B cell (primary cell): ENCODE measurements at regions not wholly inside any gene's neighbourhood (a gene's known extent, or its start where the extent isn't known, plus 50 kb on each side); places are given as distances from the start of the nearest gene placed in this dataset.

Source experiments
- ATAC-seq: fragments of 200-7000 bp; cut with Tn5 transposase; one replicate; pipeline ENCODE4 v1.10.0; 2021; ENCODE audit warnings: low read depth, mild to moderate bottlenecking, moderate number of reproducible peaks, moderate library complexity
- CTCF ChIA-PET: fragments of 350-600 bp; sonication (Branson Sonifier 250); formaldehyde crosslinking; loops from one replicate; lab custom pipeline; 2021; ENCODE audit warnings: antibody characterized with exemption, inconsistent platforms; lab: Charles Lee
- POLR2A ChIA-PET: fragments of 350-600 bp; sonication (Branson Sonifier 250); formaldehyde crosslinking; loops from one replicate; lab custom pipeline; 2021; ENCODE audit warnings: antibody characterized with exemption; lab: Charles Lee
- DNase-seq: peaks from one replicate; pipeline ENCODE4 v3.0.0; 2013
- H2AFZ ChIP-seq: 2 replicates; pipeline ENCODE4 v1.6.1; 2012; ENCODE audit warnings: mild to moderate bottlenecking, low read depth, low read length; ENCODE audit not compliant: insufficient read depth, poor library complexity, severe bottlenecking
- H3K27ac ChIP-seq, 2 donors: 1 replicate in 1 of 2; 2 replicates in 1 of 2; pipeline ENCODE4 v1.5.1; 2012 to 2013; ENCODE audit warnings: low read length in 2 of 2, mild to moderate bottlenecking in 2 of 2, moderate library complexity in 1 of 2
- H3K27me3 ChIP-seq, 4 experiments: fragments of 200-600 bp in 1 of 4; sonication (generic) in 1 of 4; replicated peaks in 1 of 4; 1 replicate in 2 of 4; 2 replicates in 2 of 4; pipeline versions ENCODE4 v1.6.1 to v1.7.0; 2013 to 2016; ENCODE audit warnings: low read length in 3 of 4, mild to moderate bottlenecking in 2 of 4, mixed read lengths in 1 of 4, moderate library complexity in 1 of 4; ENCODE audit not compliant: insufficient read depth in 4 of 4, control insufficient read depth in 3 of 4; ENCODE audit errors: control extremely low read depth in 1 of 4
- H3K36me3 ChIP-seq, 2 experiments: replicated peaks in 1 of 2; 1 replicate in 1 of 2; 2 replicates in 1 of 2; pipeline versions ENCODE4 v1.6.1 to v1.7.1; 2013; ENCODE audit warnings: low read length in 1 of 2; ENCODE audit not compliant: insufficient read depth in 2 of 2, control insufficient read depth in 1 of 2; ENCODE audit errors: control extremely low read depth in 1 of 2, extremely low read depth in 1 of 2
- H3K4me1 ChIP-seq, 2 donors: fragments of 200-600 bp in 1 of 2; sonication (generic) in 1 of 2; 1 replicate in 1 of 2; 2 replicates in 1 of 2; pipeline versions ENCODE4 v1.5.1 to v1.6.1; 2013 to 2017; ENCODE audit warnings: low read length in 2 of 2; ENCODE audit not compliant: control insufficient read depth in 2 of 2, insufficient read depth in 2 of 2
- H3K4me2 ChIP-seq: replicated peaks from 2 replicates; pipeline ENCODE3; 2012; ENCODE audit warnings: mild to moderate bottlenecking, low read depth, low read length; ENCODE audit not compliant: poor library complexity, severe bottlenecking
- H3K4me3 ChIP-seq, 5 experiments: fragments of 200-600 bp in 1 of 5; sonication (generic) in 1 of 5; 1 replicate in 3 of 5; 2 replicates in 2 of 5; pipeline versions ENCODE4 v1.5.1 to v1.7.0; 2011 to 2016; ENCODE audit warnings: low read length in 4 of 5, mild to moderate bottlenecking in 4 of 5, low read depth in 2 of 5, control low read depth in 1 of 5, moderate library complexity in 1 of 5; ENCODE audit not compliant: insufficient read depth in 1 of 5; ENCODE audit errors: control extremely low read depth in 1 of 5, extremely low read depth in 1 of 5
- H3K79me2 ChIP-seq: fragments of 200-600 bp; sonication (generic); one replicate; pipeline ENCODE4 v1.6.0; 2016; ENCODE audit warnings: low read length; ENCODE audit not compliant: control insufficient read depth, insufficient read depth
- H3K9ac ChIP-seq: fragments of 200-600 bp; sonication (generic); 2 replicates; pipeline ENCODE4 v1.6.1; 2017; ENCODE audit warnings: mild to moderate bottlenecking, low read length, moderate library complexity
- H3K9me3 ChIP-seq, 3 donors: one replicate each; pipeline versions ENCODE4 v1.6.1 to v1.7.1; 2013; ENCODE audit warnings: low read length in 2 of 3; ENCODE audit not compliant: control insufficient read depth in 2 of 3, insufficient read depth in 1 of 3; ENCODE audit errors: control extremely low read depth in 1 of 3
- H4K20me1 ChIP-seq: 2 replicates; pipeline ENCODE4 v1.6.0; 2012; ENCODE audit warnings: mild to moderate bottlenecking, low read length; ENCODE audit not compliant: insufficient read depth, control insufficient read depth, poor library complexity, severe bottlenecking
- H3K27ac Mint-ChIP-seq: one replicate; pipeline ENCODE4 v1.8.0; 2021; ENCODE audit warnings: mixed read lengths
- H3K27me3 Mint-ChIP-seq: one replicate; pipeline ENCODE4 v1.8.0; 2021; ENCODE audit warnings: mixed read lengths
- H3K4me1 Mint-ChIP-seq: one replicate; pipeline ENCODE4 v1.8.0; 2021; ENCODE audit warnings: mixed read lengths
- H3K4me3 Mint-ChIP-seq: one replicate; pipeline ENCODE4 v1.8.0; 2021; ENCODE audit warnings: mixed read lengths
- H3K9me3 Mint-ChIP-seq: one replicate; pipeline ENCODE4 v1.8.0; 2022; ENCODE audit warnings: mixed read lengths; ENCODE audit not compliant: insufficient read depth
- CTCF ChIP-seq: fragments of 200-600 bp; IDR thresholded peaks from one replicate; pipeline ENCODE4 v1.8.0; 2022; ENCODE audit warnings: antibody characterized with exemption, mild to moderate bottlenecking
- EZH2 ChIP-seq: IDR thresholded peaks from 2 replicates; pipeline ENCODE4 v1.6.1; 2012; ENCODE audit warnings: borderline replicate concordance, low read depth, mild to moderate bottlenecking, moderate library complexity, low read length; ENCODE audit not compliant: insufficient read depth, poor library complexity, severe bottlenecking
- WGBS: methylation state at CpG from one replicate; pipeline ENCODE4 v1.1.5; 2013; ENCODE audit warnings: missing lambda C conversion rate; ENCODE audit not compliant: insufficient coverage; 5-methylcytosine and 5-hydroxymethylcytosine counted together
- intact Hi-C: fragments of 100-400 bp; cut with micrococcal nuclease; formaldehyde crosslinking; loops from one replicate; pipeline ENCODE4 v1.10.0; 2022

GRCh38 chr3:181173227-181173626 is 183.7 kb upstream of the DNAJC19 start:
- Histone ChIP-seq H4K20me1 (no peaks in the 10 kb centered on the region), H3K27ac (no peak overlapping the region), H3K9me3 (no peaks in the 10 kb centered on the region), H3K9ac (no peak overlapping the region), H2AFZ (no peak overlapping the region), H3K27me3 (no peaks in the 10 kb centered on the region), H3K79me2 (no peaks in the 10 kb centered on the region), H3K4me3 (no peak overlapping the region), H3K4me2 (no peak overlapping the region), H3K36me3 (no peaks in the 10 kb centered on the region), H3K4me1 (no peaks in the 10 kb centered on the region)
- TF ChIP-seq EZH2 (no peak), CTCF (no peak)
- H3K27me3 Mint-ChIP-seq: peaks cover 3% of the 10 kb centered on the region
- H3K9me3 Mint-ChIP-seq: no peaks in the 10 kb centered on the region
- DNase-seq: no peak
- intact Hi-C loops: no loop called here
- WGBS: no CpG with 5 or more reads among the region's 5 CpGs
- CTCF ChIA-PET: no interaction called here
- no peak overlapping the region for H3K27ac Mint-ChIP-seq
- H3K4me1 Mint-ChIP-seq: no peaks in the 10 kb centered on the region
- no peak for ATAC-seq
- no peak overlapping the region for H3K4me3 Mint-ChIP-seq
- POLR2A ChIA-PET: no interaction called here

- no peak overlapping the region for H3K4me3 Mint-ChIP-seq
- DNase-seq: no peak
- H3K4me1 Mint-ChIP-seq: no peaks in the 10 kb centered on the region
- no peaks in the 10 kb centered on the region for H3K36me3 ChIP-seq
- H3K4me2 ChIP-seq: no peak overlapping the region
- intact Hi-C loops: no loop called here
- no peaks in the 10 kb centered on the region for H4K20me1 ChIP-seq
- H3K9me3 ChIP-seq: no peaks in the 10 kb centered on the region
- H3K79me2 ChIP-seq: no peaks in the 10 kb centered on the region
- H3K4me1 ChIP-seq: no peaks in the 10 kb centered on the region
- H2AFZ ChIP-seq: no peak overlapping the region
- no peak for ATAC-seq
- peaks cover 4% of the 10 kb centered on the region for H3K9me3 Mint-ChIP-seq
- H3K27ac ChIP-seq: no peak overlapping the region
- peaks cover 2% of the 10 kb centered on the region for H3K27me3 Mint-ChIP-seq
- H3K27ac Mint-ChIP-seq: no peak overlapping the region
- POLR2A ChIA-PET: no interaction called here
- H3K9ac ChIP-seq: no peak overlapping the region
- no peaks in the 10 kb centered on the region for H3K27me3 ChIP-seq
- CTCF ChIA-PET: no interaction called here
- TF ChIP-seq EZH2 (no peak), CTCF (no peak)
- no peak overlapping the region for H3K4me3 ChIP-seq
Measured at GRCh38 chr3:181134873-181135272, 145.3 kb upstream of the DNAJC19 start.
